ENCODE measurements at regions not wholly inside any gene's neighbourhood (a gene's known extent, or its start where the extent isn't known, plus 50 kb on each side); places are given as distances from the start of the nearest gene placed in this dataset.

GRCh38 chr15:95944661-95945255 is 385.7 kb upstream of the NR2F2 start:
- no peak for DNase-seq

- no peak for DNase-seq
These were observed 384.3 kb upstream of the NR2F2 start for GRCh38 chr15:95946241-95946640.

- DNase-seq, result no peak
These were observed 383.6 kb upstream of the NR2F2 start for GRCh38 chr15:95946926-95947325.

- DNase-seq, result no peak
These were observed 382.1 kb upstream of the NR2F2 start for GRCh38 chr15:95948411-95948810.

GRCh38 chr15:95953032-95953431 is 377.5 kb upstream of the NR2F2 start:
- no peak for DNase-seq

GRCh38 chr15:95957861-95958260 is 372.6 kb upstream of the NR2F2 start:
- peak; percentile 52 for DNase-seq

- peak; percentile 72 for DNase-seq
These were observed 372.1 kb upstream of the NR2F2 start for GRCh38 chr15:95958382-95958781.

GRCh38 chr15:95968856-95969255 is 361.6 kb upstream of the NR2F2 start:
- DNase-seq, result no peak

- no peak for DNase-seq
These were observed 360.2 kb upstream of the NR2F2 start for GRCh38 chr15:95970326-95970725.

GRCh38 chr15:95972041-95972553 is 358.4 kb upstream of the NR2F2 start:
- peak; percentile 22 for DNase-seq

- DNase-seq, result no peak
These were observed 357.7 kb upstream of the NR2F2 start for GRCh38 chr15:95972812-95973211.

- DNase-seq, result no peak
These were observed 356.8 kb upstream of the NR2F2 start for GRCh38 chr15:95973566-95974256.

- DNase-seq, result no peak
These were observed 355.3 kb upstream of the NR2F2 start for GRCh38 chr15:95975212-95975611.

- no peak for DNase-seq
These were observed 351.2 kb upstream of the NR2F2 start for GRCh38 chr15:95979286-95979685.

- no peak for DNase-seq
These were observed 349.3 kb upstream of the NR2F2 start for GRCh38 chr15:95981209-95981608.

GRCh38 chr15:95987299-95987698 is 343.2 kb upstream of the NR2F2 start:
- no peak for DNase-seq

- DNase-seq, result no peak
These were observed 342.5 kb upstream of the NR2F2 start for GRCh38 chr15:95987886-95988573.

GRCh38 chr15:95988574-95988887 is 342.0 kb upstream of the NR2F2 start:
- DNase-seq, result peak; percentile 13

- DNase-seq, result no peak
These were observed 341.1 kb upstream of the NR2F2 start for GRCh38 chr15:95989392-95989791.

GRCh38 chr15:95990833-95991232 is 339.7 kb upstream of the NR2F2 start:
- no peak for DNase-seq

- DNase-seq, result no peak
These were observed 336.1 kb upstream of the NR2F2 start for GRCh38 chr15:95994418-95994817.

- no peak for DNase-seq
These were observed 334.9 kb upstream of the NR2F2 start for GRCh38 chr15:95995375-95996168.

Measured in muscle of arm (tissue), 1 donor.